Left ventricle myocardium inferior (tissue), 1 donor: ENCODE measurements at regions not wholly inside any gene's neighbourhood (a gene's known extent, or its start where the extent isn't known, plus 50 kb on each side); places are given as distances from the start of the nearest gene placed in this dataset.

Experiments used
- DNase-seq: peaks from one replicate; pipeline ENCODE4 v3.0.0-alpha.2; 2020
- H3K27ac ChIP-seq: fragments of 200-600 bp; replicated peaks from 2 replicates; pipeline ENCODE4 v1.8.0; 2021
- H3K27me3 ChIP-seq: fragments of 200-600 bp; 2 replicates; pipeline ENCODE4 v1.8.0; 2021; ENCODE audit warnings: low read depth
- H3K36me3 ChIP-seq: fragments of 200-600 bp; 2 replicates; pipeline ENCODE4 v1.8.0; 2021
- H3K4me1 ChIP-seq: fragments of 200-600 bp; 2 replicates; pipeline ENCODE4 v1.8.0; 2021
- H3K4me3 ChIP-seq: fragments of 200-600 bp; 2 replicates; pipeline ENCODE4 v1.8.0; 2021; ENCODE audit warnings: mild to moderate bottlenecking, moderate library complexity
- H3K9me3 ChIP-seq: fragments of 200-600 bp; replicated peaks from 2 replicates; pipeline ENCODE4 v1.8.0; 2021
- intact Hi-C: fragments of 100-400 bp; cut with micrococcal nuclease; formaldehyde crosslinking; loops from one replicate; pipeline ENCODE4 v1.11.0; 2022
- TF ChIP-seq, protein P1 (sequence below): fragments of 200-600 bp; IDR thresholded peaks from 2 replicates; pipeline ENCODE4 v1.8.0; 2021; ENCODE audit warnings: antibody characterized with exemption, mild to moderate bottlenecking, borderline replicate concordance
- donor health status: DM: no; HTN: yes; CAD: no; lungs with severe emphysema.

DNA sequence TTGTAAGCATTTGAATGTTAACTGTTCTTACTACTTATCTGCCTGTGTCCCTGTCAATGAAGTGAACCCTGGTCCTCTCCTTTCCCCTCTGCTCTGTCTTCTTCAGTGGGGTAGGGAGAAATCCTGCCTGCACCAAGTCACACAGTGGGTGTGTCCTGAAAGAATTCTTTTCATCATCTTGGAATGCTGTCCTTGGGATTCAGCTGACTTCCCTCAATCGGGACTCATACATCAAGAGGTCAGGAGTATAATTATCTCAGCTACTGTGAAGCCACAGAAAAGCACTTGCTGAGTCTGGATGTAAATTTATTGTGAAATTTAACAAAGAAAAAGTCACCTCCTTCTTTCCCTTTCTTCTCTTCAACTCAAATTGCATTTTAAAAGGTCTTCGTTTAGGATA lies 328.5 kb downstream of the SOX4 start:
- TF ChIP-seq, protein P1, sequence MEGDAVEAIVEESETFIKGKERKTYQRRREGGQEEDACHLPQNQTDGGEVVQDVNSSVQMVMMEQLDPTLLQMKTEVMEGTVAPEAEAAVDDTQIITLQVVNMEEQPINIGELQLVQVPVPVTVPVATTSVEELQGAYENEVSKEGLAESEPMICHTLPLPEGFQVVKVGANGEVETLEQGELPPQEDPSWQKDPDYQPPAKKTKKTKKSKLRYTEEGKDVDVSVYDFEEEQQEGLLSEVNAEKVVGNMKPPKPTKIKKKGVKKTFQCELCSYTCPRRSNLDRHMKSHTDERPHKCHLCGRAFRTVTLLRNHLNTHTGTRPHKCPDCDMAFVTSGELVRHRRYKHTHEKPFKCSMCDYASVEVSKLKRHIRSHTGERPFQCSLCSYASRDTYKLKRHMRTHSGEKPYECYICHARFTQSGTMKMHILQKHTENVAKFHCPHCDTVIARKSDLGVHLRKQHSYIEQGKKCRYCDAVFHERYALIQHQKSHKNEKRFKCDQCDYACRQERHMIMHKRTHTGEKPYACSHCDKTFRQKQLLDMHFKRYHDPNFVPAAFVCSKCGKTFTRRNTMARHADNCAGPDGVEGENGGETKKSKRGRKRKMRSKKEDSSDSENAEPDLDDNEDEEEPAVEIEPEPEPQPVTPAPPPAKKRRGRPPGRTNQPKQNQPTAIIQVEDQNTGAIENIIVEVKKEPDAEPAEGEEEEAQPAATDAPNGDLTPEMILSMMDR: no peak
- no peak for DNase-seq
- Histone ChIP-seq H3K9me3 (no peaks in the 10 kb centered on the region), H3K4me3 (no peak overlapping the region), H3K4me1 (peaks cover 9% of the 10 kb centered on the region), H3K36me3 (no peaks in the 10 kb centered on the region), H3K27me3 (no peaks in the 10 kb centered on the region), H3K27ac (no peak overlapping the region)
- intact Hi-C loops: no loop called here

DNA sequence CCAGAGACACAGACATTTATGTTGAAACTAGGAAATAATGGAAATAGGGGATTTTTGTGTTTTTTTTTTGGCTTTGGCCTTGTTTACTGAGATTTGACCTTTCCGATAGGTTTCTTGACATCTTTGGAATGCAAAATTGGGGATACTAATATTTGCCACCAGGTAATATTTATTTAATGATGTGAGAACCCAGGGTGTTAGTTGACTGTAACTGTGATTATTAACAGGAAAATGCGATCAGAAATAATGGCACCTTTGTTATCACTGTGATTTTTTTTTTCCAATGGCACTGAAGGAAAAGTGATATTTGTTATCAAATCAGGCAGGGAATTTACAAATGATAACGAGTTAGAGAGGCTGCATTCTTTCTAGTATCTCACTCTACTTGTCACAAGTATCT lies 330.5 kb downstream of the SOX4 start:
- H3K4me1 ChIP-seq: peaks cover 9% of the 10 kb centered on the region
- DNase-seq: no peak
- intact Hi-C loops: no loop called here
- no peaks in the 10 kb centered on the region for H3K27me3 ChIP-seq
- no peaks in the 10 kb centered on the region for H3K36me3 ChIP-seq
- H3K4me3 ChIP-seq: no peak overlapping the region
- H3K9me3 ChIP-seq: no peaks in the 10 kb centered on the region
- H3K27ac ChIP-seq: no peak overlapping the region
- TF ChIP-seq, protein P1: no peak

DNA sequence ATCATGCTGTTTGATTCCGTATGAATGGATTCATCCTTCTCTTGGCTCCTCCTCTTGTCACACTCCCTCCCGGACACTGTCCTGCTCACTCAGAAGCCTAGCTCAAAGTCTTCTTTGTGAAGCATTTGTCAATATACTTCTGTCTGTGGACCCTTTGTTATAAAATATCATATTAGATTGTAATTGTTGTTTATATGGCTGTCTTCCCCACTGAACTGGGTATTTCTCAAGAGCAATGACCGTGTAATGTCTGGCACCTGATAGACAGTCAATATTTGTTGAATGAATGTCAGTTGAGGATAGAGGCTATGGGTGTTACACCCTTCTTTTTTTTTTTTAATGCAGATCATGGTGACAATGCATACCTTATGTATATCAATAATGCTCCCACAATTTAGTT lies 335.3 kb downstream of the SOX4 start:
- Histone ChIP-seq H3K9me3 (peaks cover 19% of the 10 kb centered on the region), H3K4me1 (peaks cover 9% of the 10 kb centered on the region), H3K27me3 (no peaks in the 10 kb centered on the region), H3K4me3 (no peak overlapping the region), H3K27ac (no peak overlapping the region), H3K36me3 (no peaks in the 10 kb centered on the region)
- TF ChIP-seq, protein P1: no peak
- DNase-seq: no peak
- intact Hi-C loops: no loop called here

DNA sequence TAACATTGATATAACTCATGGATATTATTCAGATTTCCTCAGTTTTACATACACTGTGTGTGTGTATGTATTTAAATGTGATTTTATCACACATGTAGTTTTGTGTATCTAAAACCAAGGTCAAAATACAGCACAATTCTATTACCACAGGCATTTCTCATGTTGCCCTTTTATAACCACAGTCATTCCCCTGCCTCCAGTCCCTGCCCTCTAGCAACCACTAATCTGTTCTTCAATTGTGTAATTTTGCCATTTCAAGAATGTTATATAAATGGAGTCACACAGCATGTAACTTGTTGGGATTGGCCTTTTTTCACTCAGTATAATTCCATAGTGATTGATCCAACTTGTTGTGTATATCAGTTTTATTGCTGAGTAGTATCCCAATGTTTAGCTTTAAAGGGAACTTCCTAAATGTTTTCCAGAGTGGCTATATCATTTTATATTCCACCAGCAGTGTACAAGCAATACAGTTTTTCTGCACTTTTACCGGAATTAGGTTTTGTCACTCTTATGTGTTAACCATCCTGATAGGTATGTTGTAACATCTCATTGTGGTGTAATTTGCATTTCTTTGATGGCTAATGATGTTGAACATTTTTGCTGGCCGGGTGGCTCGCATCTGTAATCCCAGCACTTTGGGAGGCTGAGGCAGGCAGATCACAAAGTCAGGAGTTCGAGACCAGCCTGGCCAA lies 338.2 kb downstream of the SOX4 start:
- DNase-seq: no peak
- H3K9me3 ChIP-seq: peaks cover 19% of the 10 kb centered on the region
- intact Hi-C loops: no loop called here

DNA sequence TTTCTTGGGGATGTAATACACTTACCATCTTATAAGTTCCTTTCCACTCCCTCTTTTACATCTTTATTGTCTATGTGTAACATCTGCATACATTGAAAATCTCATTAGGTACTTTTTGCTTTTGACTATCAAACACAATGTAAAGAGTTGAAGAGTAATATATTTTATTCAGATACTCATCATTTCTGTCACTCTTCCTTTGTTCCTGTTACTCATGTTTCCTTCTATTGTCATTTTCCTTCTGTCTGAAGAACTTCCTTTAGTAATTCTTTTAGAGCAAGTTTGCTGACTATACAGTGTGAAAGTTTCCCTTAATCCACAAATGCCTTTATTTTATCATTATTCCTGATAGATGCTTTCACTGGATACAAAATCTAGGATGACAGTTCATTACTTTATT lies 339.8 kb downstream of the SOX4 start:
- intact Hi-C loops: no loop called here
- TF ChIP-seq, protein P1: no peak
- no peak for DNase-seq
- H3K4me1 ChIP-seq: no peaks in the 10 kb centered on the region
- peaks cover 19% of the 10 kb centered on the region for H3K9me3 ChIP-seq
- H3K27ac ChIP-seq: no peak overlapping the region
- H3K36me3 ChIP-seq: no peaks in the 10 kb centered on the region
- no peak overlapping the region for H3K4me3 ChIP-seq
- H3K27me3 ChIP-seq: no peaks in the 10 kb centered on the region

More for the DNA sequence above, 338.2 kb downstream of the SOX4 start:
- H3K27ac ChIP-seq: no peak overlapping the region
- no peaks in the 10 kb centered on the region for H3K36me3 ChIP-seq
- H3K4me3 ChIP-seq: no peak overlapping the region
- H3K4me1 ChIP-seq: no peaks in the 10 kb centered on the region
- TF ChIP-seq, protein P1: no peak
- H3K27me3 ChIP-seq: no peaks in the 10 kb centered on the region
